ENCODE measurements at regions not wholly inside any gene's neighbourhood (a gene's known extent, or its start where the extent isn't known, plus 50 kb on each side); places are given as distances from the start of the nearest gene placed in this dataset.

GRCh38 chr6:156313037-156313436 lies 464.1 kb upstream of the ARID1B start:
- DNase-seq (ENCODE audit: low spot score in 2 of 2) = no peak
- TF ChIP-seq POLR2AphosphoS5 (IDR thresholded peaks at IDR 0.05) (no peak), POLR2A (IDR thresholded peaks at IDR 0.05) (no peak), EP300 (IDR thresholded peaks at IDR 0.05) (no peak)
- TF ChIP-seq, protein P1, sequence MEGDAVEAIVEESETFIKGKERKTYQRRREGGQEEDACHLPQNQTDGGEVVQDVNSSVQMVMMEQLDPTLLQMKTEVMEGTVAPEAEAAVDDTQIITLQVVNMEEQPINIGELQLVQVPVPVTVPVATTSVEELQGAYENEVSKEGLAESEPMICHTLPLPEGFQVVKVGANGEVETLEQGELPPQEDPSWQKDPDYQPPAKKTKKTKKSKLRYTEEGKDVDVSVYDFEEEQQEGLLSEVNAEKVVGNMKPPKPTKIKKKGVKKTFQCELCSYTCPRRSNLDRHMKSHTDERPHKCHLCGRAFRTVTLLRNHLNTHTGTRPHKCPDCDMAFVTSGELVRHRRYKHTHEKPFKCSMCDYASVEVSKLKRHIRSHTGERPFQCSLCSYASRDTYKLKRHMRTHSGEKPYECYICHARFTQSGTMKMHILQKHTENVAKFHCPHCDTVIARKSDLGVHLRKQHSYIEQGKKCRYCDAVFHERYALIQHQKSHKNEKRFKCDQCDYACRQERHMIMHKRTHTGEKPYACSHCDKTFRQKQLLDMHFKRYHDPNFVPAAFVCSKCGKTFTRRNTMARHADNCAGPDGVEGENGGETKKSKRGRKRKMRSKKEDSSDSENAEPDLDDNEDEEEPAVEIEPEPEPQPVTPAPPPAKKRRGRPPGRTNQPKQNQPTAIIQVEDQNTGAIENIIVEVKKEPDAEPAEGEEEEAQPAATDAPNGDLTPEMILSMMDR (IDR thresholded peaks at IDR 0.05) = no peak
- Histone ChIP-seq H3K36me3 (no peaks in the 10 kb centered on the region), H3K27ac (no peak overlapping the region), H3K4me3 (no peak overlapping the region), H3K4me1 (no peaks in the 10 kb centered on the region), H3K9me3 (no peaks in the 10 kb centered on the region), H3K27me3 (no peaks in the 10 kb centered on the region)
- WGBS = 95% methylated on average over 3 of the region's 3 CpGs

- DNase-seq (ENCODE audit: low spot score in 2 of 2) = no peak
- Histone ChIP-seq H3K36me3 (no peaks in the 10 kb centered on the region), H3K27me3 (no peaks in the 10 kb centered on the region), H3K4me3 (no peak overlapping the region), H3K27ac (no peak overlapping the region), H3K4me1 (no peaks in the 10 kb centered on the region), H3K9me3 (no peaks in the 10 kb centered on the region)
- TF ChIP-seq POLR2AphosphoS5 (IDR thresholded peaks at IDR 0.05) (no peak), EP300 (IDR thresholded peaks at IDR 0.05) (no peak), POLR2A (IDR thresholded peaks at IDR 0.05) (no peak)
- TF ChIP-seq, protein P1 (IDR thresholded peaks at IDR 0.05) = no peak
Measured at GRCh38 chr6:156311291-156311690, 465.9 kb upstream of the ARID1B start.

GRCh38 chr6:156310701-156311100 lies 466.5 kb upstream of the ARID1B start:
- TF ChIP-seq, protein P1 (IDR thresholded peaks at IDR 0.05) = no peak
- no peak for TF ChIP-seq POLR2AphosphoS5 (IDR thresholded peaks at IDR 0.05)
- no peak for TF ChIP-seq POLR2A (IDR thresholded peaks at IDR 0.05)
- no peak for TF ChIP-seq EP300 (IDR thresholded peaks at IDR 0.05)
- Histone ChIP-seq H3K4me1 (no peaks in the 10 kb centered on the region), H3K4me3 (no peak overlapping the region), H3K9me3 (no peaks in the 10 kb centered on the region), H3K36me3 (no peaks in the 10 kb centered on the region), H3K27me3 (no peaks in the 10 kb centered on the region), H3K27ac (no peak overlapping the region)
- WGBS = 86% methylated on average over 6 of the region's 6 CpGs
- no peak for DNase-seq (ENCODE audit: low spot score in 2 of 2)

DNA sequence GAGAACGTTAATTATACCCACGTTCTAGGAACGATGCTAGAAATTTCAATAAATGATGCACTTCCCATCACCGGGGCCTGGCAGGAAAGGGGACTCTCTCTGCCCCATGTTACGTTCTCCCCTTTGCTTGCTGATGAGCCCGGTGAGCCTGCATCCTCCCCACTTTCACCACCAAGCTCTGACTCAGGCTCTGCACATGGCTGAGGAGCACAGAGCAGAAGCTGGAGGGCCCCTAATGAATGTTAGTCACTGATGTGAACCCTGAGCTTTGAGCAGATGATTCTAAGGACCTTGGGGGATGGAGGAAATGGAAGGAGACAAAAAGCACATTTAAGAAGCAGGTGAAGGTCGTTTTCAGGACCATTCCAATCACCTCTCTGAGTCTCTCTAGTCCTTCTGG lies 468.2 kb upstream of the ARID1B start:
- Histone ChIP-seq H3K27me3 (no peaks in the 10 kb centered on the region), H3K4me1 (no peaks in the 10 kb centered on the region)
- TF ChIP-seq POLR2AphosphoS5 (IDR thresholded peaks at IDR 0.05) = no peak
- no peak for TF ChIP-seq EP300 (IDR thresholded peaks at IDR 0.05)
- TF ChIP-seq POLR2A (IDR thresholded peaks at IDR 0.05) = no peak
- TF ChIP-seq, protein P1 (IDR thresholded peaks at IDR 0.05) = no peak

GRCh38 chr6:156308604-156309003 lies 468.6 kb upstream of the ARID1B start:
- no peaks in the 10 kb centered on the region for H3K27me3 ChIP-seq
- H3K9me3 ChIP-seq = no peaks in the 10 kb centered on the region
- DNase-seq (ENCODE audit: low spot score in 2 of 2) = no peak
- H3K36me3 ChIP-seq = no peaks in the 10 kb centered on the region
- no peaks in the 10 kb centered on the region for H3K4me1 ChIP-seq
- 94% methylated on average over 3 of the region's 3 CpGs for WGBS
- H3K27ac ChIP-seq = no peak overlapping the region
- no peak overlapping the region for H3K4me3 ChIP-seq
- TF ChIP-seq EP300 (IDR thresholded peaks at IDR 0.05) = no peak
- TF ChIP-seq POLR2A (IDR thresholded peaks at IDR 0.05) = no peak
- TF ChIP-seq POLR2AphosphoS5 (IDR thresholded peaks at IDR 0.05) = no peak
- TF ChIP-seq, protein P1 (IDR thresholded peaks at IDR 0.05) = no peak

More for the DNA sequence above, 468.2 kb upstream of the ARID1B start:
- no peak for DNase-seq (ENCODE audit: low spot score in 2 of 2)
- Histone ChIP-seq H3K9me3 (no peaks in the 10 kb centered on the region), H3K4me3 (no peak overlapping the region), H3K36me3 (no peaks in the 10 kb centered on the region), H3K27ac (no peak overlapping the region)
- WGBS = 88% methylated on average over 7 of the region's 7 CpGs

All from suprapubic skin (tissue), 4 donors.